Vagina (tissue), 2 donors: ENCODE measurements at regions not wholly inside any gene's neighbourhood (a gene's known extent, or its start where the extent isn't known, plus 50 kb on each side); places are given as distances from the start of the nearest gene placed in this dataset.
A peak's percentile ranks its signal among the peaks of the same experiment; 100 is the strongest.

Experiments
- DNase-seq, 2 donors: peaks; one replicate each; pipeline ENCODE4 v3.0.0-alpha.2; 2017; ENCODE audit errors: extremely low spot score in 2 of 2
- H3K27ac ChIP-seq: fragments of 200-600 bp; sonication (generic); one replicate; pipeline ENCODE4 v1.5.1; 2019
- H3K27me3 ChIP-seq: fragments of 200-600 bp; sonication (generic); one replicate; pipeline ENCODE4 v1.5.1; 2019
- H3K36me3 ChIP-seq, 2 donors: fragments of 200-600 bp; sonication (generic); one replicate each; pipeline ENCODE4 v1.5.1; 2017 to 2019
- H3K4me1 ChIP-seq: fragments of 200-600 bp; sonication (generic); one replicate; pipeline ENCODE4 v1.5.1; 2019
- H3K4me3 ChIP-seq, 2 donors: fragments of 200-600 bp; sonication (generic); 1 replicate in 1 of 2; 2 replicates in 1 of 2; pipeline ENCODE4 v1.5.1; 2016 to 2019
- H3K9me3 ChIP-seq: fragments of 200-600 bp; sonication (generic); one replicate; pipeline ENCODE4 v1.5.1; 2019
- CTCF ChIP-seq, 3 experiments: fragments of 450-650 bp in 2 of 3; fragments of 200-600 bp in 1 of 3; sonication (generic) in 1 of 3; IDR thresholded peaks; one replicate each; pipeline ENCODE4 v1.5.1; 2017 to 2019; ENCODE audit warnings: antibody characterized with exemption in 3 of 3, mild to moderate bottlenecking in 2 of 3, moderate library complexity in 2 of 3
- POLR2A ChIP-seq, 2 donors: fragments of 450-650 bp; IDR thresholded peaks; one replicate each; pipeline ENCODE4 v1.6.1; 2017; ENCODE audit warnings: antibody characterized with exemption in 2 of 2, mild to moderate bottlenecking in 2 of 2, moderate library complexity in 2 of 2
- POLR2AphosphoS5 ChIP-seq, 2 donors: sonication (generic); formaldehyde crosslinking; IDR thresholded peaks; one replicate each; pipeline ENCODE4 v1.9.0; 2017; ENCODE audit warnings: antibody characterized with exemption in 2 of 2, mild to moderate bottlenecking in 2 of 2, low read depth in 1 of 2; ENCODE audit not compliant: insufficient read depth in 1 of 2
- intact Hi-C: fragments of 100-400 bp; cut with DNase I; formaldehyde crosslinking; loops from one replicate; pipeline ENCODE4 v1.15.1; 2023

- no peak for DNase-seq
- H3K4me1 ChIP-seq, result peaks cover 7% of the 10 kb centered on the region
- no peak overlapping the region for H3K4me3 ChIP-seq
- no peak overlapping the region for H3K27ac ChIP-seq
- intact Hi-C loops, result no loop called here
- no peak for TF ChIP-seq CTCF (IDR thresholded peaks at IDR 0.05)
- no peak for TF ChIP-seq POLR2AphosphoS5 (IDR thresholded peaks at IDR 0.05; ENCODE audit: insufficient read depth in 1 of 2, low read depth in 1 of 2)
- no peak for TF ChIP-seq POLR2A (IDR thresholded peaks at IDR 0.05)
- no peaks in the 10 kb centered on the region for H3K27me3 ChIP-seq
- no peaks in the 10 kb centered on the region for H3K36me3 ChIP-seq
- no peaks in the 10 kb centered on the region for H3K9me3 ChIP-seq
These were observed 131.4 kb downstream of the FOXD2 start for GRCh38 chr1:47569261-47569660.

- Histone ChIP-seq H3K4me3 (no peak overlapping the region), H3K36me3 (no peaks in the 10 kb centered on the region), H3K4me1 (peaks cover 7% of the 10 kb centered on the region), H3K27ac (no peak overlapping the region), H3K9me3 (no peaks in the 10 kb centered on the region), H3K27me3 (no peaks in the 10 kb centered on the region)
- intact Hi-C loops, result no loop called here
- TF ChIP-seq POLR2AphosphoS5 (IDR thresholded peaks at IDR 0.05; ENCODE audit: insufficient read depth in 1 of 2, low read depth in 1 of 2) (peak in 1 of 2 donors; percentile 83), POLR2A (IDR thresholded peaks at IDR 0.05) (no peak), CTCF (IDR thresholded peaks at IDR 0.05) (peak in 1 of 3 experiments; percentile 43)
- DNase-seq, result no peak
These were observed 132.0 kb downstream of the FOXD2 start for GRCh38 chr1:47569681-47570470.

- H3K4me1 ChIP-seq, result peaks cover 7% of the 10 kb centered on the region
- H3K4me3 ChIP-seq, result no peak overlapping the region
- TF ChIP-seq POLR2A (IDR thresholded peaks at IDR 0.05), result no peak
- TF ChIP-seq POLR2AphosphoS5 (IDR thresholded peaks at IDR 0.05; ENCODE audit: insufficient read depth in 1 of 2, low read depth in 1 of 2), result no peak
- no peak for TF ChIP-seq CTCF (IDR thresholded peaks at IDR 0.05)
- no peaks in the 10 kb centered on the region for H3K36me3 ChIP-seq
- H3K27me3 ChIP-seq, result no peaks in the 10 kb centered on the region
- H3K27ac ChIP-seq, result no peak overlapping the region
- no peaks in the 10 kb centered on the region for H3K9me3 ChIP-seq
- intact Hi-C loops, result no loop called here
- DNase-seq, result no peak
These were observed 133.3 kb downstream of the FOXD2 start for GRCh38 chr1:47571161-47571560.

- H3K27ac ChIP-seq, result no peak overlapping the region
- peaks cover 7% of the 10 kb centered on the region for H3K4me1 ChIP-seq
- no peaks in the 10 kb centered on the region for H3K27me3 ChIP-seq
- H3K4me3 ChIP-seq, result no peak overlapping the region
- no peak for TF ChIP-seq POLR2A (IDR thresholded peaks at IDR 0.05)
- no peak for TF ChIP-seq POLR2AphosphoS5 (IDR thresholded peaks at IDR 0.05; ENCODE audit: insufficient read depth in 1 of 2, low read depth in 1 of 2)
- TF ChIP-seq CTCF (IDR thresholded peaks at IDR 0.05), result no peak
- no peak for DNase-seq
- intact Hi-C loops, result no loop called here
- H3K9me3 ChIP-seq, result no peaks in the 10 kb centered on the region
- H3K36me3 ChIP-seq, result no peaks in the 10 kb centered on the region
These were observed 134.1 kb downstream of the FOXD2 start for GRCh38 chr1:47571952-47572351.

- TF ChIP-seq POLR2AphosphoS5 (IDR thresholded peaks at IDR 0.05; ENCODE audit: insufficient read depth in 1 of 2, low read depth in 1 of 2), result no peak
- no peak for TF ChIP-seq CTCF (IDR thresholded peaks at IDR 0.05)
- no peak for TF ChIP-seq POLR2A (IDR thresholded peaks at IDR 0.05)
- DNase-seq, result no peak
- H3K4me1 ChIP-seq, result peaks cover 11% of the 10 kb centered on the region
- intact Hi-C loops, result no loop called here
- H3K27ac ChIP-seq, result no peak overlapping the region
- H3K27me3 ChIP-seq, result no peaks in the 10 kb centered on the region
- no peaks in the 10 kb centered on the region for H3K9me3 ChIP-seq
- H3K4me3 ChIP-seq, result no peak overlapping the region
- no peaks in the 10 kb centered on the region for H3K36me3 ChIP-seq
These were observed 135.0 kb downstream of the FOXD2 start for GRCh38 chr1:47572731-47573430.
